ENCODE measurements at regions not wholly inside any gene's neighbourhood (a gene's known extent, or its start where the extent isn't known, plus 50 kb on each side); places are given as distances from the start of the nearest gene placed in this dataset.

- peak in 1 of 2 donors; percentile 33 for DNase-seq (ENCODE audit: low spot score in 2 of 2)
- TF ChIP-seq CTCF (IDR thresholded peaks at IDR 0.05) (no peak), POLR2AphosphoS5 (IDR thresholded peaks at IDR 0.05) (no peak), POLR2A (IDR thresholded peaks at IDR 0.05) (no peak)
- Histone ChIP-seq H3K4me1 (peaks cover 0 to 5% of the 10 kb centered on the region in 2 donors), H3K36me3 (no peaks in the 10 kb centered on the region), H3K27me3 (peaks cover 0 to 2% of the 10 kb centered on the region in 2 donors), H3K4me3 (no peak overlapping the region), H3K27ac (peak overlapping the region in 1 of 2 donors; percentile 1), H3K9me3 (no peaks in the 10 kb centered on the region)
- intact Hi-C loops (cut with DNase I; ENCODE audit: low total_unique reads) = loop anchor here (10.0 kb wide), 1 partner anchor 161 kb away; no protein-coding TSS in a partner anchor
Observed at GRCh38 chr7:25894002-25894901, 257.7 kb upstream of the NFE2L3 start.

DNA sequence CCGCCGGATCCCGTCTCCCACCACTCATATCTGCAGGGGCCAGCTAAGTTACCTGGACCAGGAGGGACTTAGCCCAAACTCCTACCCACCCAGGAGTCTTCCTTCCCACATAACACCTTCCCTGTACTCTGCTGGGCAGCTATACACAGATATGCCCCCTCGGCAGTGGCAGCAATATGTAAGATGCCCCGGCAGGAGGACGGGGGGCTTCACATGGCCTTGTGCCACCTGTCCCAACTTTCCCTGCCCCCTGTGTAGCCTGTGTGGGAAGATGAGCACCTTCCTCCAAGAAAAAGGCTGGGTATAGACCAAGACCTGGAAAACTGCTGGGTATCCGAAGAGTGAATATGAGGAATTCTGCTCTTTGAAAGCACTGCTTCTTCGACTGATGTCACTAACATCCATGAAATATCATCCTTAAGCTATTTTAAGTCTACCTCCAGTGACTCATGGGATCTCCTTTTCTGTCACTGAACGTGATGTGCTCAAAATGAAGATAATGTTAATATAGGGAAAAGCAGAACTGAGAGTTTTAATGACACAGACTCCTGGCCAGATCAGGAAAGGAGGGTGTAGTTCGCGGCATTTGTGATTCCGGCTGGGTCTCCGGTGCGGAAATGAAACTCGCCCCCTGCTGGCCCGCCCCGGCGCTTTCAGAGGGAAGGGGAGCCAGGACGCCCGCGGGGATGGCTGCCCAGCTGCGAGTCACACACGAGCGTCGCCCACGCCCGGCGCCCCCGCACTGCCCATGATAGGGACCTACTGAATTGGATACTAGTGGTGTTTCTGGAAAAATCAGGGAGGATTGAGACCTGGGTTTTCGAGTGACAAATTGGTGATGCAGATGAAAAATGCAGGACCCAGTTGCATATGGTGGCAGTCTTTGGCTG, 256.9 kb upstream of the NFE2L3 start:
- no peaks in the 10 kb centered on the region for H3K27me3 ChIP-seq
- no peaks in the 10 kb centered on the region for H3K36me3 ChIP-seq
- peak overlapping the region in 2 of 3 donors; percentile 27 to 57 for H3K4me3 ChIP-seq
- TF ChIP-seq CTCF (IDR thresholded peaks at IDR 0.05) (peak; percentile 53 to 68 (median 61)), POLR2A (IDR thresholded peaks at IDR 0.05) (no peak), POLR2AphosphoS5 (IDR thresholded peaks at IDR 0.05) (peak in 1 of 3 donors; percentile 15)
- H3K4me1 ChIP-seq = peaks cover 0 to 5% of the 10 kb centered on the region in 2 donors
- peak overlapping the region in 1 of 2 donors; percentile 1 for H3K27ac ChIP-seq
- H3K9me3 ChIP-seq = no peaks in the 10 kb centered on the region
- DNase-seq (ENCODE audit: low spot score in 2 of 2) = peak; percentile 30 to 79
- intact Hi-C loops (cut with DNase I; ENCODE audit: low total_unique reads) = loop anchor here (10.0 kb wide), 1 partner anchor 160 kb away; no protein-coding TSS in a partner anchor

DNA sequence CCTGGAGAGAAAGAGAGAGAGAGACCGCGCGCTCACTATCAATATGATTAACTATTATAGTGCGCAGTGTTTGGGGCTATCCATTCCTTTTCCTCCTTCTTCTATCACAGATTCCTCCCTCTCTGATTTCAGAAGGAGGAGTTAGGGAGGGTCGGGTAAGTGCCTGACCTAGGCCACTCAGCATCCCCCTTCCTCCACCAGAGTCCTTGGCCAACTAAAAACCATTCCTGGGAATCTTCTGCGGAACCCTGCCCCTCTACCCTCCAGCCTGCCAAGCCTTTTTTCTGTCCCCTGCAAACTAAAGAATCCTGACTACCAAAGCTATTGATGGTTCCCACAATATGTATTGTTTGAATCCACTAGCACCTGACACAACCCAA, 256.2 kb upstream of the NFE2L3 start:
- Histone ChIP-seq H3K36me3 (no peaks in the 10 kb centered on the region), H3K4me1 (peaks cover 0 to 5% of the 10 kb centered on the region in 2 donors), H3K4me3 (peak overlapping the region in 1 of 3 donors; percentile 57), H3K9me3 (no peaks in the 10 kb centered on the region), H3K27ac (no peak overlapping the region), H3K27me3 (no peaks in the 10 kb centered on the region)
- no peak for DNase-seq (ENCODE audit: low spot score in 2 of 2)
- TF ChIP-seq POLR2A (IDR thresholded peaks at IDR 0.05) (no peak), CTCF (IDR thresholded peaks at IDR 0.05) (no peak), POLR2AphosphoS5 (IDR thresholded peaks at IDR 0.05) (no peak)
- intact Hi-C loops (cut with DNase I; ENCODE audit: low total_unique reads) = loop anchor here (10.0 kb wide), 1 partner anchor 159 kb away; no protein-coding TSS in a partner anchor

GRCh38 chr7:25897261-25897782, 254.7 kb upstream of the NFE2L3 start:
- no peaks in the 10 kb centered on the region for H3K36me3 ChIP-seq
- H3K27me3 ChIP-seq = no peaks in the 10 kb centered on the region
- H3K27ac ChIP-seq = no peak overlapping the region
- no peak for DNase-seq (ENCODE audit: low spot score in 2 of 2)
- no peaks in the 10 kb centered on the region for H3K9me3 ChIP-seq
- intact Hi-C loops (cut with DNase I; ENCODE audit: low total_unique reads) = loop anchor here (10.0 kb wide), 1 partner anchor 157 kb away; no protein-coding TSS in a partner anchor
- H3K4me3 ChIP-seq = no peak overlapping the region
- H3K4me1 ChIP-seq = peaks cover 0 to 5% of the 10 kb centered on the region in 2 donors
- no peak for TF ChIP-seq CTCF (IDR thresholded peaks at IDR 0.05)
- TF ChIP-seq POLR2A (IDR thresholded peaks at IDR 0.05) = no peak
- no peak for TF ChIP-seq POLR2AphosphoS5 (IDR thresholded peaks at IDR 0.05)

Measured in breast epithelium (tissue), 4 donors.